Ishikawa (cell line): ENCODE measurements at regions not wholly inside any gene's neighbourhood (a gene's known extent, or its start where the extent isn't known, plus 50 kb on each side); places are given as distances from the start of the nearest gene placed in this dataset.

Experiments used
- CEBPB ChIP-seq: IDR thresholded peaks from 2 replicates; pipeline ENCODE4 v1.6.1; 2012
- CREB1 ChIP-seq: IDR thresholded peaks from 2 replicates; pipeline ENCODE4 v1.6.1; 2012; ENCODE audit warnings: low read depth
- EGR1 ChIP-seq: IDR thresholded peaks from 2 replicates; pipeline ENCODE4 v1.6.1; 2012
- EP300 ChIP-seq: IDR thresholded peaks from 2 replicates; pipeline ENCODE4 v1.6.1; 2012; ENCODE audit warnings: borderline replicate concordance
- FOXM1 ChIP-seq: IDR thresholded peaks from 2 replicates; pipeline ENCODE4 v1.6.1; 2012; ENCODE audit warnings: low read depth, borderline replicate concordance
- MAX ChIP-seq: IDR thresholded peaks from 2 replicates; pipeline ENCODE4 v1.6.1; 2012
- NFIC ChIP-seq: IDR thresholded peaks from 2 replicates; pipeline ENCODE4 v1.6.1; 2012
- RAD21 ChIP-seq: IDR thresholded peaks from 2 replicates; pipeline ENCODE4 v1.6.1; 2012; ENCODE audit warnings: low read depth
- TAF1 ChIP-seq: IDR thresholded peaks from 2 replicates; pipeline ENCODE4 v1.6.1; 2012; ENCODE audit warnings: low read depth, mild to moderate bottlenecking
- TEAD4 ChIP-seq: IDR thresholded peaks from 2 replicates; pipeline ENCODE4 v1.6.1; 2012
- USF1 ChIP-seq: IDR thresholded peaks from 2 replicates; pipeline ENCODE4 v1.6.1; 2012
- YY1 ChIP-seq: IDR thresholded peaks from 2 replicates; pipeline ENCODE4 v1.6.1; 2012; ENCODE audit warnings: low read depth
- ZBTB7A ChIP-seq: IDR thresholded peaks from 2 replicates; pipeline ENCODE4 v1.6.1; 2012; ENCODE audit warnings: low read depth
- TF ChIP-seq, protein P1 (sequence below): IDR thresholded peaks from 2 replicates; pipeline ENCODE4 v1.6.1; 2012; ENCODE audit warnings: low read depth, mild to moderate bottlenecking

- TF ChIP-seq MAX (no peak), EP300 (no peak), CEBPB (no peak), CREB1 (no peak), RAD21 (no peak), USF1 (no peak), EGR1 (no peak), ZBTB7A (no peak), TAF1 (no peak), FOXM1 (no peak), YY1 (no peak), TEAD4 (no peak), NFIC (no peak)
- TF ChIP-seq, protein P1, sequence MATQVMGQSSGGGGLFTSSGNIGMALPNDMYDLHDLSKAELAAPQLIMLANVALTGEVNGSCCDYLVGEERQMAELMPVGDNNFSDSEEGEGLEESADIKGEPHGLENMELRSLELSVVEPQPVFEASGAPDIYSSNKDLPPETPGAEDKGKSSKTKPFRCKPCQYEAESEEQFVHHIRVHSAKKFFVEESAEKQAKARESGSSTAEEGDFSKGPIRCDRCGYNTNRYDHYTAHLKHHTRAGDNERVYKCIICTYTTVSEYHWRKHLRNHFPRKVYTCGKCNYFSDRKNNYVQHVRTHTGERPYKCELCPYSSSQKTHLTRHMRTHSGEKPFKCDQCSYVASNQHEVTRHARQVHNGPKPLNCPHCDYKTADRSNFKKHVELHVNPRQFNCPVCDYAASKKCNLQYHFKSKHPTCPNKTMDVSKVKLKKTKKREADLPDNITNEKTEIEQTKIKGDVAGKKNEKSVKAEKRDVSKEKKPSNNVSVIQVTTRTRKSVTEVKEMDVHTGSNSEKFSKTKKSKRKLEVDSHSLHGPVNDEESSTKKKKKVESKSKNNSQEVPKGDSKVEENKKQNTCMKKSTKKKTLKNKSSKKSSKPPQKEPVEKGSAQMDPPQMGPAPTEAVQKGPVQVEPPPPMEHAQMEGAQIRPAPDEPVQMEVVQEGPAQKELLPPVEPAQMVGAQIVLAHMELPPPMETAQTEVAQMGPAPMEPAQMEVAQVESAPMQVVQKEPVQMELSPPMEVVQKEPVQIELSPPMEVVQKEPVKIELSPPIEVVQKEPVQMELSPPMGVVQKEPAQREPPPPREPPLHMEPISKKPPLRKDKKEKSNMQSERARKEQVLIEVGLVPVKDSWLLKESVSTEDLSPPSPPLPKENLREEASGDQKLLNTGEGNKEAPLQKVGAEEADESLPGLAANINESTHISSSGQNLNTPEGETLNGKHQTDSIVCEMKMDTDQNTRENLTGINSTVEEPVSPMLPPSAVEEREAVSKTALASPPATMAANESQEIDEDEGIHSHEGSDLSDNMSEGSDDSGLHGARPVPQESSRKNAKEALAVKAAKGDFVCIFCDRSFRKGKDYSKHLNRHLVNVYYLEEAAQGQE = no peak
Observed at GRCh38 chr21:38625000-38625399, 126.7 kb upstream of the ERG start.
